Natural killer cell treated with Interleukin-12 subunit alpha and Interleukin-12 subunit beta and Interleukin-15 and Interleukin-18, amount 100 ng/mL, for 72 hours (primary cell): ENCODE measurements at regions not wholly inside any gene's neighbourhood (a gene's known extent, or its start where the extent isn't known, plus 50 kb on each side); places are given as distances from the start of the nearest gene placed in this dataset.

Experiments
- ATAC-seq, 2 donors: fragments of 150-1000 bp; cut with Tn5 transposase in 1 of 2; sonication (Bioruptor Pico), chemical (Tn5 transposase) in 1 of 2; 2 replicates each; pipeline ENCODE4 v1.10.0; 2021
- DNase-seq: peaks from one replicate; pipeline ENCODE4 v3.0.0; 2022; ENCODE audit warnings: low spot score
- H3K27ac Mint-ChIP-seq, 2 donors: 1 replicate in 1 of 2; 2 replicates in 1 of 2; pipeline ENCODE4 v1.8.0; 2022; ENCODE audit warnings: mixed read lengths in 2 of 2, mild to moderate bottlenecking in 1 of 2, moderate library complexity in 1 of 2
- H3K27me3 Mint-ChIP-seq, 2 donors: 1 replicate in 1 of 2; 2 replicates in 1 of 2; pipeline ENCODE4 v1.8.0; 2022; ENCODE audit warnings: mixed read lengths in 2 of 2
- H3K36me3 Mint-ChIP-seq: one replicate; pipeline ENCODE4 v1.8.0; 2022; ENCODE audit warnings: mixed read lengths
- H3K4me1 Mint-ChIP-seq, 2 donors: 1 replicate in 1 of 2; 2 replicates in 1 of 2; pipeline ENCODE4 v1.8.0; 2022; ENCODE audit warnings: low read depth in 2 of 2, mixed read lengths in 2 of 2, mild to moderate bottlenecking in 1 of 2
- H3K4me3 Mint-ChIP-seq: one replicate; pipeline ENCODE4 v1.8.0; 2022; ENCODE audit warnings: mixed read lengths
- H3K9me3 Mint-ChIP-seq: 2 replicates; pipeline ENCODE4 v1.8.0; 2022; ENCODE audit warnings: mixed read lengths

DNA sequence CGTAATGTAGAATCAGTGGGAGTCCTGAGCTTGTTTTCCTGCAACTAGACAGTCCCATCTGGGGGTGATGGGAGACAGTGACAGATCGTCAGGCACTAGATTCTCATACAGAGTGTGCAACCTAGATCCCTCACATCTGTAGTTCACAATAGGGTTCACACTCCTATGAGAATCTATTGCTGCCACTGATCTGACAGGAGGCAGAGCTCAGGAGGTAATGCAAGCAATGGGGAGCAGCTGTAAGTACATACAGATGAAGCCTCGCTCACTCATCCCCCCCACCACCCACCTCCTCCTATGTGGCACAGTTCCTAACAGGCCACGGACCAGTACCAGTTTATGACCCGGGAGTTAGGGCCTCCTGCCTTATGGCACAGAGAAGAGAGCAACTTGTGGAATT is 116.2 kb upstream of the PIK3R1 start:
- ATAC-seq, result no peak
- peaks cover 7% of the 10 kb centered on the region for H3K36me3 Mint-ChIP-seq

DNA sequence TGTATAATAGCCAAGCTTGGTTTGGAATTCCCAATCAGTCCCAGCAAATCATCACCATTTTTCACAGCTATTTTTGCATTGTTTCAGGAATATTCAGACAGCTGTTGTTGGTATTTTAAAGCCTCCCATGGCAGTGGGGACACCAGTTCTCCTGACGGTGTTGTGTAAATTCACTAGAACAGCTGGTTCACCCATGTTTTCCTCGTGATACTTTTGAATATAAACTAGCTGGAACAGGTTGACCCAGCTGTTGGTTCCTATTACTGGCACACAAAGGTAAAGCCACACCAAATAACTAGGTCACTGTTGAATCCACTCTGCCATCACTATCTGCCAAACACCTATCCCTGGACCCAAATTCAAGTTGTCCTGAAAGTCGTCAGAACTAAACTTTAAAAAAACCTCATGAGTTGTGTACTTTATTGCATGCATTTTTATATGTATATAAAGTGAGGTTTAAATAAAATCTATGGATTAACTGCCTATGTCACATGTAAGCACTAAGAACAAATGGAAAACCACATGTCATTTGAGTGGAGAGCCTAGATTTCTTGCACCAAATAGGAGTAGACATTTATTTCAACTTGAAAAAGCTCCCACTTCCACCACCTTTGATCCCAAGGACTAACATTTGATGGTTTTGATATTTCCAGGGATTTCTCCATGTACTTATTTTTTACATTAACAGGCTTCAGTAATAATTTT is 121.9 kb upstream of the PIK3R1 start:
- ATAC-seq, result no peak
- Mint-ChIP-seq H3K4me1 (no peaks in the 10 kb centered on the region), H3K36me3 (no peaks in the 10 kb centered on the region), H3K9me3 (peaks cover 3% of the 10 kb centered on the region), H3K27ac (no peak overlapping the region), H3K4me3 (no peak overlapping the region), H3K27me3 (no peaks in the 10 kb centered on the region)
- no peak for DNase-seq

More for the DNA sequence above, 116.2 kb upstream of the PIK3R1 start:
- H3K4me1 Mint-ChIP-seq, result no peaks in the 10 kb centered on the region
- H3K4me3 Mint-ChIP-seq, result no peak overlapping the region
- H3K27me3 Mint-ChIP-seq, result peaks cover 3 to 8% of the 10 kb centered on the region in 2 donors
- peaks cover 6% of the 10 kb centered on the region for H3K9me3 Mint-ChIP-seq
- H3K27ac Mint-ChIP-seq, result no peak overlapping the region
- DNase-seq, result no peak

DNA sequence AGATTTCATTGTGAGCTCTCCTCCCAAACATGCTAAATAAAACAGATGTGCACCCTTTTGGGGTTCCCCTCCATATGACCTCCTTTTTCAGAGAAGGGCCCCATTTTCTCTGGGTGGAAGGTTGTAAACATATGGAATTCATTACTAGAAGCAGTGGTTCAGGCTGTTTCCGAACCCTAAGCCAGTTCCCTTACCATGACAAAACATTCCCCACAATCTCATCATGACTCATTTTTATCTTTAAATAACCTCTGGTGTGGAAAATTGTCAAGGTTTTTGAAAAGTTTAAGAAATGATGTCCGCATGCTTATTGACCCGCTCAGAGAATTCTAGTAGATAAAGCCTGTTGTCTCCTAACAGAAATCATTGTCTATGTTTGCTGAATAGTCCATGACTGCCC is 127.3 kb upstream of the PIK3R1 start:
- Mint-ChIP-seq H3K4me3 (no peak overlapping the region), H3K36me3 (no peaks in the 10 kb centered on the region), H3K27ac (no peak overlapping the region), H3K9me3 (no peaks in the 10 kb centered on the region), H3K27me3 (peaks cover 3 to 8% of the 10 kb centered on the region in 2 donors), H3K4me1 (no peaks in the 10 kb centered on the region)
- ATAC-seq (no peak), DNase-seq (no peak)

DNA sequence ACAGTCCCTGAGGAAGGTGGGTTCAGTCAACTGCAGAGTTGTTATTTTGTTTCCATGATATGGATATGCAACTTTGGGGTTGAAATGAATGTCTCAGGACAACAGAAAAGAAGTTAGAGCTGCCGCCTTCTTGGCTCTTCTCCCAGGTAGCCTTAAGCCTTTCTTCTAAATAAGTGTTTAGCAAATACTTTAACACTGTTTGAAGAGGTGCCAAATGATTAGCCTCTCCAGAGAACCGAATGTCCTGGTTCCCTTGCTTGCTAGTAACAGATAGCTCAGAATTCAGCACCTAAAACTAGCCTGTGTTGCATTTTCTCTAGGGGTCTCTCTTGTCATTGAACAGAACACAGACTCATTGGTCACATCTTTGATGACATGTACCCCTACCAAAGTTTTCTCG is 127.7 kb upstream of the PIK3R1 start:
- DNase-seq, result no peak
- no peak for ATAC-seq
- H3K9me3 Mint-ChIP-seq, result no peaks in the 10 kb centered on the region
- no peak overlapping the region for H3K27ac Mint-ChIP-seq
- H3K36me3 Mint-ChIP-seq, result no peaks in the 10 kb centered on the region
- no peaks in the 10 kb centered on the region for H3K4me1 Mint-ChIP-seq
- peaks cover 3 to 8% of the 10 kb centered on the region in 2 donors for H3K27me3 Mint-ChIP-seq
- no peak overlapping the region for H3K4me3 Mint-ChIP-seq

DNA sequence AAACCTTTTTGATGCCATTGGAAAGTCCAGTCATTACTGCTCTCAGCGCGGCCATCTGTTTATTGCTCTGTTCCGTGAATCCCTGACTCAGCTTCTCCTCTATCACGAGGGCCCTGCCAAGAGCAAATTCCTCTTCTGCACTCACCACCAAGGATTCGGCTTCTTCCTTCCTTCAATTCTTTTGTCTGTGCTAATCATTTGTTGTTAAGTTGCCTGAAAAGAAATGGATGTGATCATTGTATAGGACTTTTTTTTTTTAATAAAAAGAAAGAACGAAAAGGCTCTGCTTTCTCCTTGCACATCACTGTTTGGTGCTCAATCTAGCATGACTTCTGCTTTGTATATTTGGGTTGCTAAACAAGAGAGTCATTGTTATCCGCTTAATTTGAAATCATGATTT is 128.7 kb upstream of the PIK3R1 start:
- ATAC-seq (no peak), DNase-seq (no peak)
- peaks cover 3 to 8% of the 10 kb centered on the region in 2 donors for H3K27me3 Mint-ChIP-seq
- H3K36me3 Mint-ChIP-seq, result no peaks in the 10 kb centered on the region
- H3K4me1 Mint-ChIP-seq, result no peaks in the 10 kb centered on the region
- H3K27ac Mint-ChIP-seq, result no peak overlapping the region
- H3K9me3 Mint-ChIP-seq, result no peaks in the 10 kb centered on the region
- no peak overlapping the region for H3K4me3 Mint-ChIP-seq

DNA sequence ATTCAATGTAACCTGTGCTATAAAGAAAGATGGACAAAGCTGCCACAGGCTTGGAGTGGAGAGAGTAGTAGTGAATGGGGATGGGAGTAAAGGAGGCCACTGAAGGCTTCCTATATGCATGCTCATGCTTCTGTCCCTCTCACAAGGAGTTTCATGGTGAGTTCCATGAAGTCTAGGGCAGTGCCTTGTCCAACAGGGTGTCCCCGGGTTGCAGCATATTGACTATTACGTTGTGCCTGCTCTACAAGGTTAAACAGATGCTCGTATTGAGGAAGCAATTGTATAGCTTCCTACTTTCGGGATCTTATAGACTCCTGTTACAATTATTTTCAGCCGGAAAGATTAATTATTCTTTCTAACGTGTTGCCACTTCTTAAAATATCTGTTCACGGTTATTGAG is 129.1 kb upstream of the PIK3R1 start:
- Mint-ChIP-seq H3K4me1 (no peaks in the 10 kb centered on the region), H3K27me3 (peaks cover 3 to 8% of the 10 kb centered on the region in 2 donors), H3K27ac (no peak overlapping the region), H3K4me3 (no peak overlapping the region), H3K9me3 (no peaks in the 10 kb centered on the region), H3K36me3 (no peaks in the 10 kb centered on the region)
- ATAC-seq, result no peak
- no peak for DNase-seq

DNA sequence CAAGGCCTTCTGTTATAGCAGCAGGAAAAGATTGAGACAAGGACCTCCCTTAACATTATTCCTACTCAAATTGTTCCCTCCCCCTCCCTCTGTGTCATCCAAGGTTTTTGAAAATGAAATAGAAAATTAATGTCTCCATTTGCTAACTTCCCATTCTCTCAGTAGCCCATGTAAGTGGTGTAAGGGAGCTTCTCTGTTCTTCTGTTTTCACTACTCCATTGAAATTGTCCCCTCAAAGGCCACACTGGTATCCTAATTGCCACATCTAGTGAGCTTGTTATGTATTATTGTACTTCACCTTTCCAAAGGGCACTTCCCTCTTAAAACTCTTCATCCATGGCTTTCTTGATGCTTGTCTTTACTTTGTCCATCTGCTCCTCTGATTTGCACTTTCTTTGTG is 131.2 kb upstream of the PIK3R1 start:
- Mint-ChIP-seq H3K27ac (no peak overlapping the region), H3K4me1 (no peaks in the 10 kb centered on the region), H3K9me3 (no peaks in the 10 kb centered on the region), H3K36me3 (no peaks in the 10 kb centered on the region), H3K4me3 (no peak overlapping the region), H3K27me3 (peaks cover 10 to 16% of the 10 kb centered on the region in 2 donors)
- no peak for ATAC-seq
- no peak for DNase-seq

DNA sequence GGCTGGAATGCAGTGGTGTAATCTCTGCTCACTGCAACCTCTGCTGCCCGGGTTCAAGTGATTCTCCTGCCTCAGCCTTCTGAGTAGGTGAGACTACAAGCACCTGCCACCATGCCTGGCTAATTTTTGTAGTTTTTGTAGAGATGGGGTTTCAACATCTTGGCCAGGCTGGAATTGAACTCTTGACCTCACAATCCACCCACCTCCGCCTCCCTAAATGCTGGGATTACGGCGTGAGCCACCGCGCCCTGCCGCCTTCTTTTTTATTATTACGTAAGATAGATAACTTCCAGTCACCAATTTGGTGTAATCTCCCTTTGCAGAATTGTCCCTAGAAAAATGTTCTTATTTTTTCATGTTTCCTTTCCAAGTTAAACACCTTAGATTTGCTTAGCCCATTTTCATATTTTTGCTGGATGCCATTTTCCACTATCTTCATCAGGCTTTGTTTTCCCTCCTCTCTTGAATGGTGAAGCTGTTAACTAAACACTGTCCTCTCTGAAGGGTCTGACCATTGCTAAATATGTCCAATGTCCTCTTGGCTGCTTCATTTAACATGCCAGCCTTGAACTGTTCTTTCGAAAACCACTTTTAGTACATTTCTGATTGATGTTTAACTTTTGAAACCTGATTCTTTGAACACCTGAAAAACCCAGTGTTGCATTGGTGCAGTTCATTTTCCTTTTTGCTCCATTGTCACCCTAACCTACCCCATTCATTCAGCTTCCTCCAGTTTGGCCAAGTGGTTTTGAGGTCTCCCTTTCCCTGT is 135.1 kb upstream of the PIK3R1 start:
- ATAC-seq (no peak), DNase-seq (no peak)
- no peaks in the 10 kb centered on the region for H3K4me1 Mint-ChIP-seq
- no peak overlapping the region for H3K27ac Mint-ChIP-seq
- no peak overlapping the region for H3K4me3 Mint-ChIP-seq
- no peaks in the 10 kb centered on the region for H3K36me3 Mint-ChIP-seq
- peaks cover 12 to 24% of the 10 kb centered on the region in 2 donors for H3K27me3 Mint-ChIP-seq
- H3K9me3 Mint-ChIP-seq, result no peaks in the 10 kb centered on the region

DNA sequence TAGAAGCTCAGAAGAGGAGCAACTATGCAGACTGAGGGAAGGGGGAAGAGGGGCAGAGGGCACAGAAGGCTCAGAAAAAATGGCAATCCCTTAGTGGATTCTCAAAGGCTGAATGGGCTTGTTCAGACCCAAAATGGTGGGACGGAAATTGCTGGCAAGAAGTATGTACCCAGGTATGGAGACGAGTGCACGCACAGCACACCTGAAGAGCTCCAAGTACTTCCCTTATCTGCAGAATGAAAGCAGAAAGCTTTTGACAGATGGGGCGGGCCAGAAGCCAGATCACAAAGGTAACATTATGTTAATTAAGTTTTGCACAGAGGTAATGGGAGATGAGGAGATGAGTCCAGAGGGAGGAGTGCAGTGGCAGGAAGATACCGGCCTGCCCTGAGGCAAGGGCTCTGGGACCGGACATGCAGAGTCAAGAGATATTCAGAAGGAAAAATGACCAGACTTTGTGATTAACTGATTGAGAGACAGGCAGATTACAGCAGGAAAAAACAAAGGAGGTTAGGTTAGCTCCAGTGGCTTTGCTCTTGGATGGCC is 138.1 kb upstream of the PIK3R1 start:
- peaks cover 9 to 17% of the 10 kb centered on the region in 2 donors for H3K27me3 Mint-ChIP-seq
- ATAC-seq (no peak), DNase-seq (no peak)
- no peaks in the 10 kb centered on the region for H3K9me3 Mint-ChIP-seq
- H3K4me3 Mint-ChIP-seq, result no peak overlapping the region
- H3K27ac Mint-ChIP-seq, result no peak overlapping the region
- H3K4me1 Mint-ChIP-seq, result no peaks in the 10 kb centered on the region
- H3K36me3 Mint-ChIP-seq, result no peaks in the 10 kb centered on the region

DNA sequence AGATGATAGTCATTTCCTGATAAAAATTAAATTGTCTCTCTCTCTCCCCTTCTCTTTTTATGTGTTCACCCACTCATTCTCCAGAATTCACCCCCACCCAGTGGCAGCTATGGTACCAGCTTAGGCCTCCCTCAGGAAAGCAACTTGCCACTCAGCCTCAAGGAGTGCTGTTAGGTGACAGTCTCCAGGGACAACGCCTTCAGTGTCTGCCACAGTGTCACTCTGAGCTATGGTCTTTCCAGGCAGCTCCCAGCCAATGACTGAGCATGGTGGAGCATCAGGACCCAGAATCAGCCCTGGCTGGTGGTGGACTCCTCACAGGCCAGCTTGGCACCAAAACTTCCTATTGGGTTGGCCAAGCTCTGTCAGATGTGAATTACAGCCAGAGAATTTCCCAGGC is 140.9 kb upstream of the PIK3R1 start:
- no peaks in the 10 kb centered on the region for H3K36me3 Mint-ChIP-seq
- ATAC-seq (no peak), DNase-seq (no peak)
- H3K4me3 Mint-ChIP-seq, result no peak overlapping the region
- H3K9me3 Mint-ChIP-seq, result no peaks in the 10 kb centered on the region
- no peak overlapping the region for H3K27ac Mint-ChIP-seq
- peaks cover 6 to 9% of the 10 kb centered on the region in 2 donors for H3K27me3 Mint-ChIP-seq
- H3K4me1 Mint-ChIP-seq, result peaks cover 3 to 5% of the 10 kb centered on the region in 2 donors

DNA sequence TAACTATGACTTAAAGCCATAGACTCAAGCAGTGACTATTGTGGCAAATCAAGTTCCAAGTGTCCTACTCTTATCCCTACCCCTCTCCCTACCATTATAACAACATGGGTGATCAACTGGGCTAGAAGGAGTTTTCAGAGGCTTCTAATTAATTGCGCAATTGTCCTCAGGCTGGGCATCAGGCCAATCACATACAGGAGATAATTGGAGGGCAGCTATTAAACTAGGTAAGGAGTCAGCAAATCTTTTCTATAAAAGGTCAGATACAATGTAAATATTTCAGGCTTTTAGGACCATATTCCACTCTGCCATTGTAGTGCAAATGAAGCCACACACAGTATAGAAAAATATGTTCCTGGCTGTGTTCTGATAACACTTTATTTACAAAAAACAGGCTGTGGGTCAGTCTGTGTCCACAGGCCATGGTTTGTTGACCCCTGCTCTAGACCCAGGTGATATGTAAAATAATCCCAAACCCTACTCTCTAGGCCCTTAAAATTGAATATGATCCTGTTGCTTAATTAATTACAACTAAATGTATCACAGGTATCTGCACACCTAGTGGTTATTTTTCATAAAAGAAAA is 141.4 kb upstream of the PIK3R1 start:
- DNase-seq (no peak), ATAC-seq (no peak)
- Mint-ChIP-seq H3K27ac (no peak overlapping the region), H3K36me3 (no peaks in the 10 kb centered on the region), H3K4me3 (no peak overlapping the region), H3K4me1 (peaks cover 3 to 5% of the 10 kb centered on the region in 2 donors), H3K9me3 (no peaks in the 10 kb centered on the region), H3K27me3 (peaks cover 6 to 9% of the 10 kb centered on the region in 2 donors)

DNA sequence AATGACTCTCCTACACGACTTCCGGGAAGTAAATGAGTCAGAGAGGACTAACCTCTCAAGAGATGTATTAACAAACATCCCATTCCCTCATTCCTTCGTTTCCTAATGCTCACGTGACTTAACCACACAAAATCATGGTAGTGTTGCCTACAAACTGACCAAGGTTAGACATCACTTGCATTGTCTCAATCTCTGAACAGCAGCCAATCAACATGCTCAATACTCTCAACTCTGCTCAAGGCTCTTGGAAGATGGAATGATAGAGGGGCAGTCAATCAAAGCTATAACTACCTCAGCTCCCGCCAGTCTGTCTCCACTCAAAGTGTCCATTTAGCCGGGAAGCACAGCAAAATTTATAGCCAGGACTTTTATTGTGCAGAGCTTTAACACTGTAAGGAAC is 143.8 kb upstream of the PIK3R1 start:
- ATAC-seq (no peak), DNase-seq (no peak)
- Mint-ChIP-seq H3K27me3 (peaks cover 0 to 4% of the 10 kb centered on the region in 2 donors), H3K4me3 (no peak overlapping the region), H3K4me1 (peaks cover 3 to 5% of the 10 kb centered on the region in 2 donors), H3K9me3 (no peaks in the 10 kb centered on the region), H3K27ac (no peak overlapping the region), H3K36me3 (no peaks in the 10 kb centered on the region)

DNA sequence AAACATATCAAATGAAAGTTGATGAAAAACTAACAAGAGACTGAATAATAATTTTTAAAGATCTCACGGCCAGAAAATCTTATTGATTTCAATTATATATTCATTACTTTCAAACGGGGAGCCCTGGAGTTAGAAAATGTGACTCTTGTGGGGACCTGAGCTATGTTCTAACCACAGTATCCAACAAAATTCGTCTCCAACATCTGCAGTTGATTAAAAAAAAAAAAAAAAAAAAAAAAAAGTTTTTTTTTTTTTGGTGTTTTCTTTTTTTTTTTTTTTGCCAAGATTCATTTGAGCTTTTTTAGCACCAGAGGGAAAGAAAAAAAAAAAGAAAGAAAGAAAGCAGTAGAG is 144.3 kb upstream of the PIK3R1 start:
- H3K36me3 Mint-ChIP-seq, result no peaks in the 10 kb centered on the region
- peaks cover 0 to 4% of the 10 kb centered on the region in 2 donors for H3K27me3 Mint-ChIP-seq
- no peaks in the 10 kb centered on the region for H3K9me3 Mint-ChIP-seq
- H3K4me3 Mint-ChIP-seq, result no peak overlapping the region
- ATAC-seq (no peak), DNase-seq (no peak)
- H3K4me1 Mint-ChIP-seq, result peaks cover 3 to 5% of the 10 kb centered on the region in 2 donors
- H3K27ac Mint-ChIP-seq, result no peak overlapping the region
